Left lobe of liver (tissue), 2 donors: ENCODE measurements at regions not wholly inside any gene's neighbourhood (a gene's known extent, or its start where the extent isn't known, plus 50 kb on each side); places are given as distances from the start of the nearest gene placed in this dataset.
"Not testable (repeated sequence)": the region's sequence is repeated elsewhere in the genome, so short reads cannot be mapped to it uniquely, and the experiment has no call there.

Source experiments
- ATAC-seq: fragments of 200-7000 bp; cut with Tn5 transposase; one replicate; pipeline ENCODE4 v1.9.1; 2020; ENCODE audit warnings: mild to moderate bottlenecking, moderate library complexity
- DNase-seq: peaks from one replicate; pipeline ENCODE4 v3.0.0-alpha.2; 2020; ENCODE audit warnings: low spot score
- donor health status: DM: no; HTN: no; CAD: no; lungs with moderate emphysema.
- donor health status: DM: no; HTN: yes; CAD: no.

DNA sequence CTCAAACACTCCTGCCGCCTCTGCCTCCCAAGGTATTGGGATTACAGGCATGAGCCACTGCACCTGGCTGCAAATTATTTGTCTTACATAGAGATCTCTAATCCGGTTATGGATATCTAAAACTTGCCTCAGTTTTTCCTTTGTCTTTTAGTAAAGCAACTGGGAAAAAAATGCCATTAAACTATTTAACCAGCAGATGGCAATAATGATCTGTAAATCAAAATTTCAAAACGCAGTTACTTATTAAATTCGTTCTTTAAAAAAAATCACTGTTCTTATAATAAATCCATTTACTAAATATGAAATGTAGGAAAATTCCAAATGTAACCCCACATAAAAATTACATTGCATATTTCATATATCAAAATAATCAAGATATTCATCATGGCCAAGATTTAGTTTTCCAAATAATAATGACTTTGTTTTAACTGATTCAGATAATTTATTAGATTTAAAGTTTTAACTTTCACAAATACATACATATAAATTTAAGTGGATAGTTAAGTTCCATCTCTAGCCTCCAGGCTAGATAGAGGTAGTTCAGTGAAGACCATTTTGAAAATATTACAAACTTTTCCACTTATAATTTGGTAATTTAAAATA lies 125.8 kb downstream of the KBTBD2 start:
- not testable (repeated sequence) for DNase-seq, ATAC-seq

DNA sequence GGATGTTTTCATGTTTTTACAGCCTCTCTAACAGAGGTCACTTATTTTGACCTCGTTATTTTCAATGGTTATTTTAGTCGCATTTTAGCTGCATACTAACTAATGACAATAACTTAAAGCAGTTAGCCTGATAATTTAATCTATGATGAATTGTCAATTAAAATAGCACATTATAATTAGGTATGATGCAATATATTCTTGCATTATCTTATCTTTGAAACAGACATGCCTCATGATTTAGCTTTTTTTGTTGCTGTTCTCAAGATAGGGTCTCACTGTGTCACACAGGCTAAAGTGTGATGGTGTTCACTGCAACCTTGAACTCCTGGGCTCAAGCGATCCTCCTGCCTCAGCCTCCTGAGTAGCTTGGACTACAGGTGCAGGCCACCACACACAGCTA lies 126.4 kb downstream of the KBTBD2 start:
- ATAC-seq (no peak), DNase-seq (no peak)

DNA sequence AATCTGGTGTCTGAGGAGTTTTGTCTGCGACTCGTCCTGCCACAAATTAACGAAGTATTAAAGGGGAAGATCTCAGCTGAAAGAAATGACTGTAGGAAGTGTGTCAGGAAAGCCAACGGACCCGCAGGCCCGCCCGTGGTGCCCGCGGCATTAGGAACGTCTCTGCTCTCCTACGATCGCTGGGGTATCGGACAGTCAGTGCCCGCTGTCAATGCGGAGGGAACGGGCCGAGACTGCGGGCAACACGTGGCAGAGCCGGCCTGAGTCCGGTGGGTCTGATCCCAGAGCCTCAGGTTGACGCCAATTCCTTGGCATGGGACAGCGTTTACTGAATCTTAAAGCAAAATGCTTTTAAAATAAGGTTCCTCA lies 128.7 kb downstream of the KBTBD2 start:
- ATAC-seq (no peak), DNase-seq (no peak)

DNA sequence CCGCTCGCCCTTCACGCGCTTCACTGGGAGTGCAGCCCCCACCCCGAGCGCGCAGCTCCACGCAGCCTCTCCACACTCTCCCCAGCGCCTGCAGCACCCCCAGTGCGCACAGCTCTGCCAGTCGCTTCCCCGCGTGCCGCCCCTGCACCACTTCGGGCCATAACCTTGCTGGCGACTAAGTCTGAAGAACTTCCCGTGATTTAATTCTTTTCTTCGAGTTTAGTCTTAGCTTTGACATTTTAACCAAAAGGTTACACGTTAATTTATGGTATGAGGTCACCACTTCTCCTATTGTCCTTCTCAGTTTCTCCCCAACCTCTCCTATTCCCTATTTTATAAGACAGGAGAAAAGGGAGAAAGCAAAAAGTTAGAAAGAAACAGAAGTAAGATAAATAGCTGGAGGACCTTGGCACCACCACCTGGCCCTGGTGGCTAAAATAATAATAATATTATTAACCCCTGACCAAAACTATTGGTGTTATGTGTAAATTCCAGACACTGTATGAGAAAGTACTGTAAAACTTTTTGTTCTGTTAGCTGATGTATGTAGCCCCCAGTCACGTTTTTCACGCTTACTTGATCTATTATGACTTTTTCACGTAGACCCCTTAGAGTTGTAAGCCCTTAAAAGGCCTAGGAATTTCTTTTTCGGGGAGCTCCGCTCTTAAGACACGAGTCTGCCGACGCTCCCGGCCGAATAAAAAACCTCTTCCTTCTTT lies 129.2 kb downstream of the KBTBD2 start:
- not testable (repeated sequence) for DNase-seq, ATAC-seq

DNA sequence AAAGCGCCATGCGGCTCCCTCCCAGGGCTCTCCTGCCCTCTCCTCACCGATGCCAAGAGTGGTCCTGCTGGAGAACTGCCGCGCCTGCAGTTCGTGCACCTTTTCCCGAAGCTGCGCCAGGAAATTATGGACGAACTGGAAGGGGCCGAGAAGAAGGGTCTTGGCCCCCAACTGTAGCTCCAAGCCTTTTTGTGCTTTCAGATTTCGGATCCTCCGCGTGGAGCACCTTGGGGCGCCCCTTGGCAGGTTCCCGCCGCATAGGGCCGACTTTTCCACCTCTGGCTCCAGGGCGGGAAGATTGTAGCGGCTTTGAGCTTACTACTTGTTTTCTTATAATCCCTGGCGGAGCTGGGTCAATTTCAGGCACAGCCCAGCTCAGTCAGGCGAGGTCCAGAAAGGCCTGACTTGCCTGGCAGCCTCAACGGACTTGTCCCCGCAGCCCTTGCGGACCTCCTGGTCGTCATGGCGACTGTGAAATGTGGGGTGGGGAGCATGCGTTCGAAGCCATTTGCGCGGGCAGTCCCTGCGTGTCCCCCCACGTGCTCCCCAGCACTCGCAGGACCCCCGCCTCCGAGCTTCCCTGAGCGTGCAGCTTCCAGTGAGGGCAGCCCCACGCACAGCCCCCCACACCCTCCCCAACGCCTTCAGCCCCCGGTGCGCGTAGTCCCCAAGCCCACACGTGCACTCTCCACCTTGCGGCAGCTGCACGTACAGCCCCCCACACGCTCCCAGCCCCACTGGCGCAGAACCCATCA lies 129.9 kb downstream of the KBTBD2 start:
- DNase-seq = no peak
- ATAC-seq = no peak

DNA sequence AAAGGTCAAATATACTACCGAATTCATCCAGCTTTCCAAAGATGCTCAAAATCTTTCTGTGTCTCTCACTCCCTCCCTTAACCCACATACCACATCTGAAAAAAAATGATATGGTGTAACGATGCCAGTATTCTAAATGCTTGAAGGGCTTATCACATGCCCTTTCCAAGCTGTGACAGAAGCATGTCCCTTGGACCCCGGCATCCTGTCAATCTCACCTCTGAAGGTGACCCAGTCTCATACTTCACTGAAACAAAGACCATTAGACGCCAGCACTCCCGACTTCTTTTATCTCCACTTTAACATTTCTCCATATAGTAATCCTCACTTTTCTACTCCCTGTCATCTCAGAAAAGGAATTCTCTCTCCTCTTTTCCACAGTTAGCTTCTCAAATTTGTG lies 130.8 kb downstream of the KBTBD2 start:
- not testable (repeated sequence) for ATAC-seq, DNase-seq

DNA sequence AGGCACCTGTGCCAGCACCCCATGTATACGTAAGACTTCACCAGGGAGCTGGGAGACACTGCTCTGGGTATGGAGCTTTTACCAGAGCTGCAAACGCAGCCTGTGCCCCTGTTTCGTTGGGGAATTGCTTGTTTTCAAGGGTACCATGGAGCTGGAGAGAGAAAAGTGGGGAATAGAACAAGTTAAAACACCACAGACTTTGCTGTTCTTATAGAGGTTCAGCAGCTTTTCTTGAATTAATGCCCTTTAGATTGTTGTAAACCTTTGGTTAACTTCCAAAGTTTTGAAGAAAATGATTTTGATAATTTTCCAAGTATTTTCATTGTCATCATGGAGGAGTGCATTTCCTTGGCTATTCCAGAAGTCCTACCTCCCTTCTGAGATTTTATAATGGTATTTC lies 131.7 kb downstream of the KBTBD2 start:
- not testable (repeated sequence) for DNase-seq, ATAC-seq

DNA sequence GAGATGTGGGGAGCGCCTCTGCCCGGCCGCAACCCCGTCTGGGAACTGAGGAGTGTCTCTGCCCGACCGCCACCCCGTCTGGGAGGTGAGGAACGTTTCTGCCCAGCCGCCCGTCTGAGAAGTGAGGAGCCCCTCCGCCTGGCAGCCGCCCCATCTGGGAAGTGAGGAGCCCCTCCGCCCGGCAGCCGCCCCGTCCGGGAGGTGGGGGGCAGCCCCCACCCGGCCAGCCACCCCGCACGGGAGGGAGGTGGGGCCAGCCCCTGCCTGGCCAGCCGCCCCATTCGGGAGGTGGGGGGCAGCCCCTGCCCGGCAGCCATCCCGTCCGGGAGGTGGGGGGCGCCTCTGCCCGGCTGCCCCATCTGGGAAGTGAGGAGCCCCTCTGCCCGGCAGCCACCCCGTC lies 137.7 kb downstream of the KBTBD2 start:
- ATAC-seq = not testable (repeated sequence)

DNA sequence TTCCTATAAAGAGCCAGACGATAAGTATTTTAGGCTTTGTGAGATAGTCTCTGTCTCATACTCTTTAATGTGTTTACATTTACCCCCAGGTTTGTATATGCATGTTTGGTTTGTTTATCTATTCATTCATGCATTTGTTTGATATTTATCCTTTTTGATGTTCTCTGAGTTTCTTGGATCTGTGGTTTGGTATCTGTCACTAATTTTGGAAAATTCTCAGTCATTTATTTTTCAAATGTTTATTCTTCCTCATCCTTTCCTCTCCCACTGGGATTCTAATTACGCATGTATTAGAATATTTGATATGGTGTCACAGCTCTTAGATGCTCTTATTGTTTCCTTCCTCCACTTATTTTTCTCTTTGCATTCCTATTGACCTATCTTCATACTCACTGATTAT lies 143.2 kb downstream of the KBTBD2 start:
- ATAC-seq, DNase-seq: not testable (repeated sequence)

More for the DNA sequence above, 137.7 kb downstream of the KBTBD2 start:
- DNase-seq = not testable (repeated sequence)

DNA sequence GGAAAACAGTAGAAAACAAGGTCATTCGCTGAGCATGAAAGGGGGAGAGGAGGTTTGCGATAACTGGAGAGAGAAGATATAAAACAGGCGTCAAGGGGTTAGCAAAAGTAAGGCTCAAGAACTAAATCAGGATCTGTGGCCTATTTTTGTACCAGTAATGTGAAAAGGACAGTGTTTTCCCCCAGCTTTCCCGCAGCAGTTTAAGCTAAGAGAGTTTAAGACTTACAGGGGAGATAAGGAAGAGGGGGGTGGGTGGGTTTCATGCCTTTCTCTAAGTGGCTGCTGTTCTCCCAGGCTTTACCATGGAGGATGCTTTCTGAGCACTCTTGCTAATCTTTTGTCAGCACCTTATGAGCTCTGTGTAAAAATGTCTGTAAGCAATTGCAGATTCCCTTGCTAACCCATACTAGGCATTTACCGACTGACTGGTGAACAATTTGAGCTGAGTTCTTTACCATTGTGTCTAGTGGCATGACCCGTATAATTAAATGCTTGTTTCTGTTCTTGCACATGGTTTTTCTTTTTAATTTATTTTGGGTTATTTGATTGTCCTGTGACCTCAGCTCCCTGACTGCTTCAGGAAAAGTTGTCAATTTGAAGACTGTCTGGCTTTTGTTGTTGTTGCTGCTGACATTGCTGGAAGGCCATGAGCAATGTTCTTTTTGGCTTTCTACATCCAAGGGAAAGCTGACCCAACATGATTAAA lies 144.0 kb downstream of the KBTBD2 start:
- ATAC-seq, DNase-seq: not testable (repeated sequence)

DNA sequence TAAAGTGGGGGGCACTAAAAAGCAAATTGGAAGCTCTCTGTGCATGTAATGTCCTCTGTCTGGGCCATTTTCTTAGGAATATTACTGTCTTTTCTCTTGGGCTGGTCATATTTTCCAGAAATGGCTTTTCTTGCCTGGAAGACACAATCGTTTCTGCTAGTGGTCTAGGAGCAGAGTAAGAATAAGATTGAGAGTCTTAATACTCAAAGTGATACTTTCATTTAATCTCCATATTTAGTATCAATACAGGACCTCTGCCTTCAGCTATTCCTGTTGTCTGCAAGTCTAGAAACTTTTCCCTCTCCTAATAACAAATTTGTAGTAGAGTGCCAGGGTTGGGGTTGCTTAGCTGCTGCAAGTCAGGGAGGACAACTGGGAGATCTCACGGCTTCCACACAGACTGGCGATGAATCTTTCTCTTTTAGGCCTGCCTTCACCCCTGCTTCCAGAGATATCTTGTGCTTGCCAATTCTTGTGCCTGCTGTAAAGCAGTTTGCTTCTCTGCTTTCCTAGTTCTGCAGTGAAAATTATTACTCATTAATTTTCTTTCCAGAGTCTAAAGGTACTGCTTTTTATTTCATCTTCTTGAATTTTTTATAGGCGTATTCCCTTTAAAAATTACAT lies 149.6 kb downstream of the KBTBD2 start:
- not testable (repeated sequence) for ATAC-seq, DNase-seq

DNA sequence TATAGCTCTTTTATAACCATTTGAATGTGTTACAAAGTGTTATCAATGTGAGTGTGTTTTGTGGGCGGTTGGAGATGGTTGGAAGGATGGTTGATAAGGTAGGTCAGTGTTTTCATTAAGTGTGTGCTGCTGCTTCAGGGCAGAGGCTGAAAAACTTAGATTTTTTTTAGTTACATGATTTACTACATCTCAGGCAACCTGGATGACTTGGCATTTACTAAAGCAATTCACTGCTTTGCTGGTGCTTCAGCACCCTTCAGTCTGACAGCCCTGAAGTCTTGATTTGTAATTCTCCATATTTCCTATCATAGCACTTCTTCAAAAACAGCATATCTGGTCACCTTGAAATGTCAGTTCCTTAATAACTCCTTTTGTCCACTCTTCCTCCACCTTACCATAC lies 151.8 kb downstream of the KBTBD2 start:
- not testable (repeated sequence) for ATAC-seq, DNase-seq

DNA sequence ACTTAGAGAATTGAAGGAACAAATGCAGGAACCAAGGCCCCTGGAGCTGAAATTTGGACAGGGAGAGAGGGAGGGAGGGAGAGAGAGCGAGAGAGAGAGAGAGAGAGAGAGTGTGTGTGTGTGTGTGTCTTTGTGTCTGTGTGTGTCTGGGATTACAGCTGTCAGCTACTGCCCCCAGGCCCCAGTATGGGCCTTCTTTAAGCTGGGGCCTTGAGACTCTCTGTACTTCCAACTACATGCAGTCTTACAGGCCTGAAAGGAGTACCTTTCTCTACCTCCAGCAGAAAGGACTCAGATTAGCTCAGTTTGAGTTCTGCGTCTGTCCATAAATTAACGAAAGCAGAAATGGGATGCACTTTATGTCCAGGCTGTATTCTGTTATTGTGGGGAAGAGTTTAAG lies 153.2 kb downstream of the KBTBD2 start:
- DNase-seq = not testable (repeated sequence)

DNA sequence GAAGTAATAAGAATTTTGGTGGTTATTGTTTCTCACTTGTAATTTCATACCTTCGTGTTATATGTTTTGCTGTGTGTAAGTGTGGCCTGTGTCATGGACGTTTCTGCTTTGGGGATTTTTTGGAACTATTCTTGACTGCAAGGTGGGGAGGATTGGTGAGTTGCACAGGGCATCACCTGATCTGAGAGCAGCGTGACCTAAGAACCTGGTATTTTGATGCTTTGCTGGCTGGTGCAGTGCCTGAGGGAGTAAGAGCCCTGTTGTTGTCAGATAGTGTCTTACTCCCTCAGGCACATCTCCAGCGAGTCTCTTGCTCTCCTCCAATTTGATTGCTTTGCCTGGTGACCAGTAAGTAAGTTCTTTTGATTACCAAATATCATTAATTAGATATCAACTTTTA lies 158.8 kb downstream of the KBTBD2 start:
- not testable (repeated sequence) for DNase-seq, ATAC-seq

More for the DNA sequence above, 153.2 kb downstream of the KBTBD2 start:
- ATAC-seq = not testable (repeated sequence)

DNA sequence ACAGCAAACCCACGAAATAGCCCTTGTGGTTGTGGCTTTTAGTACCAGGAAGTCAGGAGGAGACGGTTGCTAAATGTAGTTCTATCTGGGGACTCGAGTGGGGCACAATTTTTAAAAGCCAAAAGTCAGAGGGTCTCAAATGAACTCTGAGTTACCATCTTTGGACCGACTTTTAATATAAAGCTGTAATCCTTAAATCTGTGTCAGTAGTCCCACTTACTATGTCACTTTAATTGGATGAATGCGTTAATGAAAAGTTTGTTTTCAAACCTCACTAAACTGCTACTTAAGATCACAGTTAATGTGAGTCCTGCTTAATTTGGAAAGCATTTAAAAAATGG lies 162.3 kb downstream of the KBTBD2 start:
- ATAC-seq, DNase-seq: not testable (repeated sequence)

DNA sequence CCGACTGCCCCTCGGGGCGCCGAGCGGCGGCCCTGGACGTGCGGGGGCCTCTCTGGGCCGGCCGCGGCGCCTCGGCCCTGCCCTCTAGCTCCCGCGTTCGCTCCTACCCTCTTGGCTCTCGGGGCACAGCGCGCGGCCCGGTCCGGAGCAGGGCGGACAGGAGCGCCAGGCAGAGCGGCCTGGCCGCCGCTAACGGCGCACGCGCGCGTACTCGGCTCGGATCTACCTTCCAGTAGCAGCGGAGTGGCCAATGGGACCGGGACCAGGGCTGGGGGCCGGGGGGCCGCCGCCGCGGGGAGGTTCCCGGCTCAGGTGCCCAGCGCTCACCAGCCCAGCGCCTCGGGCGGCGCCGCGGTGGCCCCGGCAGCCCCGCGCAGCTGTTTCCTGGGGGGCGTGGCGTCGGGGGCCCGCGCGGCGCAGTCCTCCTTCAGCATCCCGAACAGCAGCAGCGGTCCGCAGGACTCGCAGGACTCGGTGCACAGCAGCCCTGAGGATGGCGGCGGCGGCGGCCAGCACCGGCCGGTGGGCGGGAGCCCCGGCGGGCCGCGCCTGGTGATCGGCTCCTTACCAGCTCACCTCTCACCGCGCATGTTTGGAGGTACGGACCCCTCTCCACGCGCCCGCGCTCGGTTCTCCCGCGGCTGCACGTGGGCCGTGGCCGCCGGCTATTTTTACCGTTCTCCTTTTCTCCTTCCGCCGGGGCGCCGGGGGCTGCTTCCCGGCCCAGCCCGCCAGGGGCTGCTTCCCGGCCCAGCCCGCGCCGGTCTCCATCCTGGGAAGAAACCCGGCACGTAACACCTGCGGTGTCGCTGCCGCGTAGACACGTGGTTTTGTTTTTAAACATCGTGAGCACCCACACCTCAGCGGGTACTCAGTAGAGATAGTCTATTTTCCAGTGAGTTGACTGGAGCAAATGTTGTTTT lies 162.9 kb downstream of the KBTBD2 start:
- DNase-seq = peak; percentile 79
- ATAC-seq = peak; percentile 87

DNA sequence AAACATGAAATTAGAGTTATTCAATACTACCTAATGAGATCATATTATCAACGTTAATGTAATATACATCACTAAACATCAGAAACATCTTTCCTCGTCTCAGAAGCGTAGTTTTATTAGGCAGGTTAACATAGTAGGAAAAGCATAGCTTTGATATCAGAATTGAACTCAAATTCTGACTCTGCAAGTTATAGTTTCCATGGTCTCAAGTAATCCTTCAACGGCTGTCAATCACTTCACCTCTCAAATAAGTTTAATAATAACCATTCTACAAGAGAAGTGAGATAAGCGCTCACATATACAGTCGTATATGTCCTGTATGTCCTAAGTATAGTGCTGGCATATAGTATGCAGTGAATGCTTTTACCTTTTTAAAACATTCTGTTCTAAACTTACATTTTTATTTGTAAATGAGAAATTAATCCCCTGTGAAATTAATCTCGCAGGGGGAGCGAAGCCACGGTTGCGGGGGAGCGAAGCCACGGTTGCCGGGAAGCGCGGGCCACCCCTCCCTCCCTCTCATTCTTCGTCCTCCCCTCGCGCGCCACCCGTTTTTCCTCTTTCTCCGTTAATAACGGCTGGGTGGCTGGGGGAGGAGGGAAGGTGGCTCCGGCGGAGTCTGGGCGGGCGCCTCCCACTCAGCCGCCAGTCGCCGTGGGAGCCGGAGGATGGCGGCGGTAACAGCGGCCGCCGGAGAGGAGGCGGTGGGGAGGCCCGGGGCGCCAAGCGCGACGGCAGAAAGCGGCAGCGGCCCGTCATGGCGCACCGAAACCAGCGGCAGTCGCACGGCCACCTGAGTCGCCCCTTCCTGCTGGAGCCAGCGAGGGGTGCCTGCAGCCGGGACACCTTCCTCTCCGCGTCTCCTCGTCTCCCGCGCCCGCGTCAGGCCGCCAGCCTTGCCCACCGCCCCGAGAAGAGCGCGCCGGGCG lies 163.8 kb downstream of the KBTBD2 start:
- ATAC-seq (peak; percentile 85), DNase-seq (peak; percentile 66)

DNA sequence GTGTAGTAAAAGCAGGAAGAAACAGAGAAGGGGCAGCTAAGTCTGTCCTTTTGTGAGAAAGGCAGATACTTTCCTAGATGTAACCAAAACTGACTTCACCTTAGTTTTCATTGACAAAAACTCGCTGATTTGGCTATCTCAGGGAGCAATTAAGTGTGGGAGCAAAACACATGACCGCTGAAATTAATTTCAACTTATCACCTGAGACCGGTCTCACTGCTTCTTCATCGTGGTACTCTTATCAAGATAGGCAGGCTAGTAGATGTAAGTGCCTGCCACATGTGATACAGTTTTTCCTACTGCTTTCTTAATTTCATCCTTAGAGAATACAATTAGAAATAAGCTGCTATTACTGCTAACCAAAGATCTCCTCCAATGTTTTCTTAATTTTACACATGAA lies 168.7 kb downstream of the KBTBD2 start:
- ATAC-seq, DNase-seq: not testable (repeated sequence)
